Astrocyte (in vitro differentiated cells and primary cell): ENCODE measurements at regions not wholly inside any gene's neighbourhood (a gene's known extent, or its start where the extent isn't known, plus 50 kb on each side); places are given as distances from the start of the nearest gene placed in this dataset.

ENCODE experiments used
- DNase-seq: peaks from one replicate; pipeline ENCODE4 v3.0.0-alpha.2; 2010; ENCODE audit warnings: low read depth
- FAIRE-seq: peaks from 2 replicates; lab custom pipeline; 2011; peaks lifted over from hg19 to GRCh38; lab: Jason Lieb, UNC
- H2AFZ ChIP-seq: 2 replicates; pipeline ENCODE4 v1.6.0; 2012; ENCODE audit warnings: low read depth, low read length, inconsistent platforms
- H3K27ac ChIP-seq: 2 replicates; pipeline ENCODE4 v1.5.1; 2011; ENCODE audit warnings: low read depth, low read length, inconsistent platforms
- H3K27me3 ChIP-seq: 2 replicates; pipeline ENCODE4 v1.6.0; 2011; ENCODE audit warnings: low read length, inconsistent platforms; ENCODE audit not compliant: insufficient read depth
- H3K36me3 ChIP-seq: 2 replicates; pipeline ENCODE4 v1.5.1; 2011; ENCODE audit warnings: low read length, inconsistent platforms; ENCODE audit not compliant: insufficient read depth
- H3K4me1 ChIP-seq: 2 replicates; pipeline ENCODE4 v1.5.1; 2011; ENCODE audit warnings: low read length, inconsistent platforms; ENCODE audit not compliant: insufficient read depth
- H3K4me2 ChIP-seq: 2 replicates; pipeline ENCODE4 v1.6.0; 2012; ENCODE audit warnings: low read length, inconsistent platforms
- H3K4me3 ChIP-seq: 2 replicates; pipeline ENCODE4 v1.5.1; 2011; ENCODE audit warnings: low read depth, mild to moderate bottlenecking, low read length, inconsistent platforms; ENCODE audit not compliant: insufficient read depth
- H3K79me2 ChIP-seq: 2 replicates; pipeline ENCODE4 v1.6.0; 2012; ENCODE audit warnings: mild to moderate bottlenecking, low read length, inconsistent platforms; ENCODE audit not compliant: insufficient read depth
- H3K9ac ChIP-seq: 2 replicates; pipeline ENCODE4 v1.6.0; 2012; ENCODE audit warnings: mild to moderate bottlenecking, low read length, inconsistent platforms
- H3K9me3 ChIP-seq: 2 replicates; pipeline ENCODE4 v1.5.1; 2012; ENCODE audit warnings: low read depth, mild to moderate bottlenecking, low read length, inconsistent platforms; ENCODE audit not compliant: insufficient read depth
- H4K20me1 ChIP-seq: 2 replicates; pipeline ENCODE4 v1.6.0; 2012; ENCODE audit warnings: low read length, inconsistent platforms; ENCODE audit not compliant: insufficient read depth
- H3K27ac Mint-ChIP-seq: one replicate; pipeline ENCODE4 v1.8.0; 2021; ENCODE audit warnings: mild to moderate bottlenecking, mixed read lengths; ENCODE audit not compliant: unreplicated experiment
- H3K27me3 Mint-ChIP-seq: one replicate; pipeline ENCODE4 v1.8.0; 2021; ENCODE audit warnings: low read depth, mixed read lengths; ENCODE audit not compliant: unreplicated experiment
- H3K36me3 Mint-ChIP-seq: one replicate; pipeline ENCODE4 v1.8.0; 2021; ENCODE audit warnings: low read depth, mixed read lengths; ENCODE audit not compliant: unreplicated experiment
- H3K4me1 Mint-ChIP-seq: one replicate; pipeline ENCODE4 v1.8.0; 2021; ENCODE audit warnings: low read depth, mixed read lengths; ENCODE audit not compliant: unreplicated experiment
- H3K4me3 Mint-ChIP-seq: one replicate; pipeline ENCODE4 v1.8.0; 2021; ENCODE audit warnings: mild to moderate bottlenecking, moderate library complexity, mixed read lengths; ENCODE audit not compliant: unreplicated experiment
- H3K9me3 Mint-ChIP-seq: one replicate; pipeline ENCODE4 v1.8.0; 2021; ENCODE audit warnings: mild to moderate bottlenecking, mixed read lengths; ENCODE audit not compliant: unreplicated experiment
- CTCF ChIP-seq: IDR thresholded peaks from 2 replicates; pipeline ENCODE4 v1.5.1; 2011; ENCODE audit warnings: low read depth, mild to moderate bottlenecking, inconsistent platforms, low read length, moderate library complexity; ENCODE audit not compliant: insufficient read depth
- EZH2 ChIP-seq: IDR thresholded peaks from 2 replicates; pipeline ENCODE4 v1.6.1; 2012; ENCODE audit warnings: mild to moderate bottlenecking, low read length, inconsistent platforms; ENCODE audit not compliant: insufficient read depth

DNA sequence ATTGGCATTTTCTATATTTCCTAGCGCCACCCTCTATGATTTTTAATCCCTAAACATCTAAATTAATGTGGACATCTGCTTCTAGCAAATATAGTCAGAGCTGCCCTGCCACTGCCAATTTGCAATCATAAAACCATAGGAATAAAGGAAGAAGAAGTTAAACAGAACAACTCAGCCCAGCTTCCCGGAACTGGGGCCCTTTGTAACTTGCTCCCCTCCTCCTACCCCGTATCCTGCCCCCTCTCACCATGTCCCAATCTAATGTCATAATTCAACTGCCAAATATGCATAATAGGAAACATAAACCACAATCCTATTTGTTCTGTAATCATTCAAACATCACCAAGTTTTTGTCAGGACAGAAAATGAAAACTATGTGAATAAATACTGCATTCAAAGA lies 74.4 kb upstream of the ACP3 start:
- Histone ChIP-seq H3K27ac (no peak overlapping the region), H3K9ac (no peak overlapping the region), H2AFZ (no peak overlapping the region), H3K4me1 (no peaks in the 10 kb centered on the region), H3K79me2 (no peaks in the 10 kb centered on the region), H3K36me3 (no peaks in the 10 kb centered on the region), H3K4me3 (no peak overlapping the region), H4K20me1 (no peaks in the 10 kb centered on the region), H3K27me3 (peaks cover 2% of the 10 kb centered on the region), H3K9me3 (no peaks in the 10 kb centered on the region), H3K4me2 (no peak overlapping the region)
- Mint-ChIP-seq H3K27ac (no peak overlapping the region), H3K4me1 (no peaks in the 10 kb centered on the region), H3K9me3 (peaks cover 2% of the 10 kb centered on the region), H3K27me3 (peaks cover 1% of the 10 kb centered on the region), H3K4me3 (no peak overlapping the region), H3K36me3 (no peaks in the 10 kb centered on the region)
- TF ChIP-seq EZH2 (no peak), CTCF (no peak)
- FAIRE-seq (no peak), DNase-seq (no peak)

DNA sequence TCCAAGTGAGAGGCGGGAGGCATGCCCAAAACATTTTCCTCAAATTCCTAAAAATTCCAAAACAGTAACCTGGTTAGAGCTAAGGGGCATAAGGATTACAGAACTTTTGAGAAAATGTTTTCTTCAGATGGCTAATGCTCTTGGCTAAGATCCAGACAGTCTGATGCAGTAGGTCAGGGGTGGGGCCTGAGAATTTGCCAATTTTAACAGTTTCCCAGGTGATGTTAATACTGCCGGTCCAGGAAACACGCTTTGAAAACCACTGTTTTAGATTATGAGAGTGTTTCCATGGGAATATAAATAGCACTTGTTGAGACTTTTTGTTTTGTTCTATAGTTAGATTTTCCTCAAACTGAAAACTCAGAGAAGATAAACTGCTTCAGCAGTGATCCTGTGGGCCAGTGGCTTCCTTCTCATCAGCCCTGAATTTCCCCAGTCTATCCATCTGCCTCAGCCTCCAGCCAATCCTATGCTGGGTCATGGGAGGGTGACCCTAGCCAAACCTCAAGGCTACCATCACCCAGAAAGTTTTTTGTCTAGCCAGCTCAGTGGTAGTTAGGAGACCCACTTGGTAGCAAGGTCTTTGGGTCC lies 71.6 kb upstream of the ACP3 start:
- H3K27ac ChIP-seq = no peak overlapping the region
- H3K36me3 ChIP-seq = no peaks in the 10 kb centered on the region
- Mint-ChIP-seq H3K4me1 (no peaks in the 10 kb centered on the region), H3K4me3 (no peak overlapping the region), H3K36me3 (no peaks in the 10 kb centered on the region), H3K27ac (no peak overlapping the region), H3K9me3 (peaks cover 2% of the 10 kb centered on the region), H3K27me3 (peaks cover 1% of the 10 kb centered on the region)
- H2AFZ ChIP-seq = no peak overlapping the region
- no peak overlapping the region for H3K9ac ChIP-seq
- H3K4me1 ChIP-seq = no peaks in the 10 kb centered on the region
- no peak overlapping the region for H3K4me2 ChIP-seq
- no peaks in the 10 kb centered on the region for H3K79me2 ChIP-seq
- H4K20me1 ChIP-seq = no peaks in the 10 kb centered on the region
- H3K27me3 ChIP-seq = peaks cover 2% of the 10 kb centered on the region
- DNase-seq (peak; percentile 48), FAIRE-seq (no peak)
- H3K4me3 ChIP-seq = no peak overlapping the region
- H3K9me3 ChIP-seq = no peaks in the 10 kb centered on the region
- TF ChIP-seq CTCF = no peak
- TF ChIP-seq EZH2 = no peak

GRCh38 chr3:132246212-132246611 lies 71.0 kb upstream of the ACP3 start:
- peaks cover 2% of the 10 kb centered on the region for H3K27me3 ChIP-seq
- no peaks in the 10 kb centered on the region for H3K79me2 ChIP-seq
- peaks cover 1% of the 10 kb centered on the region for H3K27me3 Mint-ChIP-seq

More at GRCh38 chr3:132246212-132246611, 71.0 kb upstream of the ACP3 start:
- H2AFZ ChIP-seq = no peak overlapping the region
- no peaks in the 10 kb centered on the region for H4K20me1 ChIP-seq
- H3K4me3 Mint-ChIP-seq = no peak overlapping the region
- no peak overlapping the region for H3K9ac ChIP-seq
- peaks cover 2% of the 10 kb centered on the region for H3K9me3 Mint-ChIP-seq
- H3K4me1 ChIP-seq = no peaks in the 10 kb centered on the region
- no peaks in the 10 kb centered on the region for H3K4me1 Mint-ChIP-seq
- H3K4me2 ChIP-seq = no peak overlapping the region
- no peaks in the 10 kb centered on the region for H3K9me3 ChIP-seq
- H3K36me3 ChIP-seq = no peaks in the 10 kb centered on the region
- no peaks in the 10 kb centered on the region for H3K36me3 Mint-ChIP-seq
- H3K4me3 ChIP-seq = no peak overlapping the region
- H3K27ac ChIP-seq = no peak overlapping the region
- TF ChIP-seq CTCF (no peak), EZH2 (no peak)
- DNase-seq (no peak), FAIRE-seq (no peak)
- no peak overlapping the region for H3K27ac Mint-ChIP-seq
